ENCODE measurements at regions not wholly inside any gene's neighbourhood (a gene's known extent, or its start where the extent isn't known, plus 50 kb on each side); places are given as distances from the start of the nearest gene placed in this dataset.

DNA sequence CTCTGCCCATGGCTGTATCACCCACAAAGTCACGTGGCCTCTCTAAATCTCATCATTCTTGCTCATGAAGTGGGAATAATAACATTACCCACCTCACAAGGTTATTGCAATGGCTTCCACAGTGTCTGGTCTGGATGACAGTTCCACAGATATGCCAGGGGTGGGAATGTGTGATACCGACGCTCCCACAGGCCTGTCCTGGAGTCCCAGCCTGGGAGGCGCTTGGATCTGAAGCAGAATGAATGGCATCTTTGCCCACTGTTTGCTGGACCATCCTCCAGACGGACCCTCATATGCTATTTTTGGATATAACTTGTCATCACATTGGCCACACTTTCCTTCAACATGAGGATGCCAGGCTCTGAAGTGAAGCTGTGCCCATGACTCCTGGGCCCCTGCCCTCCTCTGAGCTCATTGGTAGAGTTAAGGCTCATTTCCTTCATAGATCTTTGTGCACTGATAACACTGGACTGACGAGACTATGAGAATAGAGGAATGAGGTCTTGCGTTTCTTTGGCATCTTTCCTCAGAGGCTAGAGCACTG, 279.8 kb upstream of the ZNF32 start:
- H3K27me3 ChIP-seq, result no peaks in the 10 kb centered on the region
- H3K4me3 ChIP-seq, result no peak overlapping the region
- H3K9me3 ChIP-seq, result no peaks in the 10 kb centered on the region
- no peaks in the 10 kb centered on the region for H3K4me1 ChIP-seq
- H3K27ac ChIP-seq, result no peak overlapping the region
- DNase-seq, result no peak
- TF ChIP-seq, protein P1, sequence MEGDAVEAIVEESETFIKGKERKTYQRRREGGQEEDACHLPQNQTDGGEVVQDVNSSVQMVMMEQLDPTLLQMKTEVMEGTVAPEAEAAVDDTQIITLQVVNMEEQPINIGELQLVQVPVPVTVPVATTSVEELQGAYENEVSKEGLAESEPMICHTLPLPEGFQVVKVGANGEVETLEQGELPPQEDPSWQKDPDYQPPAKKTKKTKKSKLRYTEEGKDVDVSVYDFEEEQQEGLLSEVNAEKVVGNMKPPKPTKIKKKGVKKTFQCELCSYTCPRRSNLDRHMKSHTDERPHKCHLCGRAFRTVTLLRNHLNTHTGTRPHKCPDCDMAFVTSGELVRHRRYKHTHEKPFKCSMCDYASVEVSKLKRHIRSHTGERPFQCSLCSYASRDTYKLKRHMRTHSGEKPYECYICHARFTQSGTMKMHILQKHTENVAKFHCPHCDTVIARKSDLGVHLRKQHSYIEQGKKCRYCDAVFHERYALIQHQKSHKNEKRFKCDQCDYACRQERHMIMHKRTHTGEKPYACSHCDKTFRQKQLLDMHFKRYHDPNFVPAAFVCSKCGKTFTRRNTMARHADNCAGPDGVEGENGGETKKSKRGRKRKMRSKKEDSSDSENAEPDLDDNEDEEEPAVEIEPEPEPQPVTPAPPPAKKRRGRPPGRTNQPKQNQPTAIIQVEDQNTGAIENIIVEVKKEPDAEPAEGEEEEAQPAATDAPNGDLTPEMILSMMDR (IDR thresholded peaks at IDR 0.05), result no peak
- no peak for ATAC-seq
- H3K36me3 ChIP-seq, result no peaks in the 10 kb centered on the region
- intact Hi-C loops (cut with DNase I), result no loop called here

GRCh38 chr10:43926875-43927406, 278.3 kb upstream of the ZNF32 start:
- Histone ChIP-seq H3K4me3 (no peak overlapping the region), H3K36me3 (no peaks in the 10 kb centered on the region), H3K4me1 (no peaks in the 10 kb centered on the region), H3K9me3 (no peaks in the 10 kb centered on the region), H3K27ac (no peak overlapping the region), H3K27me3 (no peaks in the 10 kb centered on the region)
- DNase-seq (no peak), ATAC-seq (no peak)
- TF ChIP-seq, protein P1 (IDR thresholded peaks at IDR 0.05), result no peak
- intact Hi-C loops (cut with DNase I), result no loop called here

DNA sequence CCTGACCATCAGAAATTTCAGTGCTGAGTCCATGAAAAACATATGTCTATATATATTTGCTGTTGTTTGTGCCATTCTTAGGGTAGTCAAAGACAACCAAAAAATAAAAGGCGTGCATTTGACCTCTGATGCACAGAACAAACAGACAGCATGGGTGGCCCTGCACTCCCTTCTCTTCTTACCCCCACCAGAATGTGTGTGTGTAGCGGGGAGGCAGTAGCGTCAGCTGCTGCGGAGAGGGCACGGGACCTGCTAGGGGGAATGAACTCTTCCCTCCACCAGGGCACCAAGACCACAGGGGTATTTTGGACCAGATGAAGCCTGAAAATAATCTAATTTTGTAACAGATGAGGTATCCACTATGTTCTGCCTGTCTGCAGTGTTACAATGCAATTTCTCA, 277.7 kb upstream of the ZNF32 start:
- H3K27ac ChIP-seq, result no peak overlapping the region
- intact Hi-C loops (cut with DNase I), result no loop called here
- H3K4me1 ChIP-seq, result no peaks in the 10 kb centered on the region
- DNase-seq (no peak), ATAC-seq (no peak)
- H3K4me3 ChIP-seq, result no peak overlapping the region
- no peaks in the 10 kb centered on the region for H3K27me3 ChIP-seq
- TF ChIP-seq, protein P1 (IDR thresholded peaks at IDR 0.05), result no peak
- no peaks in the 10 kb centered on the region for H3K36me3 ChIP-seq
- no peaks in the 10 kb centered on the region for H3K9me3 ChIP-seq

DNA sequence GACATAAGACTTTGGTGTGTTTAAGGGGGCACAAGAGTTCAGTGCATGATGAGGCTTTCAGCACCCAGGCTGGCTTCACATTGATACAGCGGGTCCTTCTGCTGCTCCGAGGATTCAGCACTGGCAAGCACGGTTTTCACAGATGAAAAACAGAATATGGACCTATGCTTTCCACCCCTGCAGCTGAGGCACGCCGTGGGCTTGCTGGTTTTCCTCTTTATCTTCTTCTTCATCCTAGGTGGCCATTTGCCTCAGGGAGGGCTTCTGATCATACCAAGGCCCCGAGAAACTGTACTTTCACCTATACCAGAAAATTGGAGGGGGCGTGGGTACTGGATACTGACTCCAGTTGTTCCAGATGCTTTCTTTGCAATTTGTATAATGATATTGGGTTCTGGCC, 277.1 kb upstream of the ZNF32 start:
- intact Hi-C loops (cut with DNase I), result no loop called here
- Histone ChIP-seq H3K4me1 (no peaks in the 10 kb centered on the region), H3K36me3 (no peaks in the 10 kb centered on the region), H3K4me3 (no peak overlapping the region), H3K27me3 (no peaks in the 10 kb centered on the region), H3K27ac (no peak overlapping the region), H3K9me3 (no peaks in the 10 kb centered on the region)
- DNase-seq, result no peak
- TF ChIP-seq, protein P1 (IDR thresholded peaks at IDR 0.05), result no peak
- no peak for ATAC-seq

DNA sequence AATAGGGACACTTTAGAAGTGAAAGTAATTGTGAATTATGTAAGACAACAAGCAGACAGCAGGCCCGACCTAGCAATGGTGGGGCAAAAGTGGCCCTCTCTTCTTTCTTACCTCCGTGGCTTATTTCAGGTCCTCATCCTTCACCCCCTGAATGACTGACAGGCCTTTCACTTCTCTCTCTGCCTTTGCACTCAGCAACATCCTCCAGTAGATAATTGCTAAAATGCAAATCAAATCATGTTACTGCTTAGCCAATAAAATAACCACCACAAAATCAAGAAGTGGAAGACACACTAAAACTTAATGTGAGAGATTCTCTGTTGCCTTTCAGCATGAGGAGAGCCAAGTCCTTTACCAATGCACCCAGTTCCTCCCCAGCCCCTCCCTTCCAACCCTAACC, 274.6 kb upstream of the ZNF32 start:
- DNase-seq (no peak), ATAC-seq (no peak)
- TF ChIP-seq, protein P1 (IDR thresholded peaks at IDR 0.05), result no peak
- no peak overlapping the region for H3K27ac ChIP-seq
- no peak overlapping the region for H3K4me3 ChIP-seq
- peaks cover 0 to 3% of the 10 kb centered on the region in 2 donors for H3K9me3 ChIP-seq
- intact Hi-C loops (cut with DNase I), result no loop called here
- no peaks in the 10 kb centered on the region for H3K27me3 ChIP-seq
- H3K4me1 ChIP-seq, result no peaks in the 10 kb centered on the region
- H3K36me3 ChIP-seq, result no peaks in the 10 kb centered on the region
